DND-41 (cell line): ENCODE measurements at regions not wholly inside any gene's neighbourhood (a gene's known extent, or its start where the extent isn't known, plus 50 kb on each side); places are given as distances from the start of the nearest gene placed in this dataset.

Experiments
- ATAC-seq: fragments of 200-7000 bp; cut with Tn5 transposase; 3 replicates; pipeline ENCODE4 v1.9.1; 2021; ENCODE audit warnings: low read depth; ENCODE audit not compliant: insufficient read depth
- DNase-seq: peaks from one replicate; pipeline ENCODE4 v3.0.0-alpha.2; 2020
- H2AFZ ChIP-seq: 2 replicates; pipeline ENCODE4 v1.6.0; 2012; ENCODE audit warnings: low read depth, low read length
- H3K27ac ChIP-seq: 2 replicates; pipeline ENCODE4 v1.5.1; 2012; ENCODE audit warnings: low read length, inconsistent platforms
- H3K27me3 ChIP-seq: fragments of 200-600 bp; sonication (generic); 2 replicates; pipeline ENCODE4 v1.6.0; 2012; ENCODE audit warnings: low read length, mild to moderate bottlenecking, inconsistent platforms; ENCODE audit not compliant: insufficient read depth, poor library complexity
- H3K36me3 ChIP-seq: 2 replicates; pipeline ENCODE4 v1.5.1; 2012; ENCODE audit warnings: low read length, inconsistent platforms; ENCODE audit not compliant: insufficient read depth
- H3K4me1 ChIP-seq: 2 replicates; pipeline ENCODE4 v1.5.1; 2012; ENCODE audit warnings: mild to moderate bottlenecking, low read length; ENCODE audit not compliant: insufficient read depth
- H3K4me2 ChIP-seq: 2 replicates; pipeline ENCODE4 v1.6.0; 2012; ENCODE audit warnings: mild to moderate bottlenecking, moderate library complexity, low read length, inconsistent platforms; ENCODE audit not compliant: insufficient read depth
- H3K4me3 ChIP-seq, 2 experiments: fragments of 200-600 bp in 1 of 2; shearing (Covaris generic) in 1 of 2; 2 replicates each; pipeline ENCODE4 v1.5.1; 2012 to 2016; ENCODE audit warnings: inconsistent platforms in 2 of 2, low read length in 2 of 2, mild to moderate bottlenecking in 2 of 2, low read depth in 1 of 2, moderate library complexity in 1 of 2
- H3K79me2 ChIP-seq: 2 replicates; pipeline ENCODE4 v1.6.0; 2012; ENCODE audit warnings: low read length, inconsistent platforms; ENCODE audit not compliant: insufficient read depth
- H3K9ac ChIP-seq: 2 replicates; pipeline ENCODE4 v1.6.0; 2012; ENCODE audit warnings: low read depth, mild to moderate bottlenecking, inconsistent platforms, low read length, moderate library complexity
- H3K9me3 ChIP-seq: 2 replicates; pipeline ENCODE4 v1.5.1; 2012; ENCODE audit warnings: low read length, moderate library complexity, mild to moderate bottlenecking, inconsistent platforms; ENCODE audit not compliant: insufficient read depth, severe bottlenecking
- H4K20me1 ChIP-seq: 2 replicates; pipeline ENCODE4 v1.6.0; 2012; ENCODE audit warnings: low read length; ENCODE audit not compliant: insufficient read depth
- EZH2 ChIP-seq: IDR thresholded peaks from 3 replicates; pipeline ENCODE4 v1.6.1; 2012; ENCODE audit warnings: borderline replicate concordance, low read depth, mild to moderate bottlenecking, moderate library complexity, low read length, inconsistent platforms; ENCODE audit not compliant: severe bottlenecking
- TF ChIP-seq, protein P1 (sequence below): IDR thresholded peaks from 2 replicates; pipeline ENCODE4 v1.5.1; 2012; ENCODE audit warnings: borderline replicate concordance, low read length, moderate library complexity, mild to moderate bottlenecking; ENCODE audit not compliant: poor library complexity, severe bottlenecking; ENCODE audit errors: extremely low read depth

DNA sequence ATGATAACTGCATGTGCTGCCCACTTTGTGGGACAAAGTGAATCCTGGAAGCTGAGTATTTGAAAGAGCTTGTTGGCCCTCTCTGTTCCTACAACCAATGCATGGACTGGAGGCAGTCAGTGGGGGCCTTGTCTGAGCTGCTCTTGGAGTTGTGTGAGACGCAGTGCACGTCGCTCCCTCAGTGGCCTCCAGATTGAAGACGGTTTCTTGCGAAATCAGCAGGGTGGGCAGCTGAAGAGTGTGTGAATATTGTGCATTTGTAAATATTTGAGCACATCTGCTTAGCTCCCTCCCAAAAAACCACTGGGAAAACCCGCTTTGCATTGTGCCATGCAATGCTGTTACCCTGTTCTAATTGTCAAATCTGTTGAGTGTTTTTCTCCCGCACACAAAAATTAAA is 782.8 kb downstream of the PLCL1 start:
- Histone ChIP-seq H3K27me3 (no peaks in the 10 kb centered on the region), H3K9ac (no peak overlapping the region), H3K4me1 (no peaks in the 10 kb centered on the region), H3K4me3 (no peak overlapping the region), H4K20me1 (no peaks in the 10 kb centered on the region), H3K79me2 (no peaks in the 10 kb centered on the region), H3K27ac (no peak overlapping the region), H2AFZ (no peak overlapping the region), H3K36me3 (no peaks in the 10 kb centered on the region), H3K9me3 (no peaks in the 10 kb centered on the region), H3K4me2 (no peak overlapping the region)
- ATAC-seq (no peak), DNase-seq (no peak)
- TF ChIP-seq EZH2 = no peak
- TF ChIP-seq, protein P1, sequence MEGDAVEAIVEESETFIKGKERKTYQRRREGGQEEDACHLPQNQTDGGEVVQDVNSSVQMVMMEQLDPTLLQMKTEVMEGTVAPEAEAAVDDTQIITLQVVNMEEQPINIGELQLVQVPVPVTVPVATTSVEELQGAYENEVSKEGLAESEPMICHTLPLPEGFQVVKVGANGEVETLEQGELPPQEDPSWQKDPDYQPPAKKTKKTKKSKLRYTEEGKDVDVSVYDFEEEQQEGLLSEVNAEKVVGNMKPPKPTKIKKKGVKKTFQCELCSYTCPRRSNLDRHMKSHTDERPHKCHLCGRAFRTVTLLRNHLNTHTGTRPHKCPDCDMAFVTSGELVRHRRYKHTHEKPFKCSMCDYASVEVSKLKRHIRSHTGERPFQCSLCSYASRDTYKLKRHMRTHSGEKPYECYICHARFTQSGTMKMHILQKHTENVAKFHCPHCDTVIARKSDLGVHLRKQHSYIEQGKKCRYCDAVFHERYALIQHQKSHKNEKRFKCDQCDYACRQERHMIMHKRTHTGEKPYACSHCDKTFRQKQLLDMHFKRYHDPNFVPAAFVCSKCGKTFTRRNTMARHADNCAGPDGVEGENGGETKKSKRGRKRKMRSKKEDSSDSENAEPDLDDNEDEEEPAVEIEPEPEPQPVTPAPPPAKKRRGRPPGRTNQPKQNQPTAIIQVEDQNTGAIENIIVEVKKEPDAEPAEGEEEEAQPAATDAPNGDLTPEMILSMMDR = no peak

- TF ChIP-seq EZH2 = no peak
- TF ChIP-seq, protein P1 = no peak
- no peak overlapping the region for H2AFZ ChIP-seq
- H3K4me2 ChIP-seq = no peak overlapping the region
- ATAC-seq (no peak), DNase-seq (no peak)
- H3K4me3 ChIP-seq = no peak overlapping the region
- H3K4me1 ChIP-seq = no peaks in the 10 kb centered on the region
- H3K36me3 ChIP-seq = no peaks in the 10 kb centered on the region
- no peaks in the 10 kb centered on the region for H3K27me3 ChIP-seq
- no peak overlapping the region for H3K27ac ChIP-seq
- H3K9me3 ChIP-seq = no peaks in the 10 kb centered on the region
- H3K79me2 ChIP-seq = no peaks in the 10 kb centered on the region
- H3K9ac ChIP-seq = no peak overlapping the region
- no peaks in the 10 kb centered on the region for H4K20me1 ChIP-seq
Observed at GRCh38 chr2:198571393-198571792, 767.0 kb downstream of the PLCL1 start.

DNA sequence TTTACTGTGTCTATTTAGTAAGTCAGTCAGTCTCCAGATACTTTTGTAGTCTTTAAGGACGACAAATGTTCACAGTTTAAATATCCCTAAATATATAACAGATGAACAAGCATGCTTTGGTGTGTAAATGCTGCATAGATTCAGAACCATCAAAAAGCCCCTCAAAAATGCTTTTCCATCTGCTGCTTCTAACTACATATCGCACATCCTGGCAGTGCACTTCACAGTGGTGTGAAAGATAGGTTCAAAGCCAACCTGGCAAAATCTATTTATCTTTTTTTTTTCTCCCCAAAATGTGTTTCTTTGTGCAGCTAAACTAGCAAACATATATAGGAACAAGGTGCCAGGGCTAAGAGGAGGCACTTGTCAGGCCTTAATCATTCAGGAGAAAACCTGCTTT is 753.8 kb downstream of the PLCL1 start:
- TF ChIP-seq EZH2 = no peak
- TF ChIP-seq, protein P1 = no peak
- Histone ChIP-seq H3K4me1 (no peaks in the 10 kb centered on the region), H3K9me3 (peaks cover 4% of the 10 kb centered on the region), H3K4me2 (no peak overlapping the region), H2AFZ (no peak overlapping the region), H3K4me3 (no peak overlapping the region), H3K9ac (no peak overlapping the region), H3K27me3 (no peaks in the 10 kb centered on the region), H3K36me3 (no peaks in the 10 kb centered on the region), H3K27ac (no peak overlapping the region), H4K20me1 (no peaks in the 10 kb centered on the region), H3K79me2 (no peaks in the 10 kb centered on the region)
- DNase-seq (no peak), ATAC-seq (no peak)

DNA sequence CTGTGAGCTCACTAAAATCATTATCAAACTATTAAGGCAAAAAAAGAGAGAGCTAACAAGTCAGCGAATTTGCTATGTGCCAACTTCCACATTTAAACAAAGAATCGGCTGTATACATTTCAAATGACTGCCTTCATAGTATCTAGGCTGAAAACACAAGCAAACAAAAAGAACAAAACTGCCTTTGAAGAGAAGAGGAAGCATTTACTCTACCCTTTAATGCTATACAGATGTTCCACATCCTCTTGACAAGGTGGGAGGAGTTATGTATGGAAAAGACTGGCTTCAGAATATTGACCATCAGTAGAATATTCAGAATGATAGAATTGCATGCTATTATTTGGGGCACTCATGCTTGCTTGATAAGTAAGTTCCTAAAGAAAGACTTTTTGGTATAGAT is 741.7 kb downstream of the PLCL1 start:
- Histone ChIP-seq H3K9ac (no peak overlapping the region), H4K20me1 (no peaks in the 10 kb centered on the region), H2AFZ (no peak overlapping the region), H3K79me2 (no peaks in the 10 kb centered on the region), H3K9me3 (no peaks in the 10 kb centered on the region), H3K27me3 (peaks cover 2% of the 10 kb centered on the region), H3K4me1 (no peaks in the 10 kb centered on the region), H3K27ac (no peak overlapping the region), H3K36me3 (no peaks in the 10 kb centered on the region), H3K4me2 (no peak overlapping the region), H3K4me3 (no peak overlapping the region)
- DNase-seq (no peak), ATAC-seq (no peak)
- TF ChIP-seq EZH2 = no peak
- TF ChIP-seq, protein P1 = no peak
